ENCODE measurements at regions not wholly inside any gene's neighbourhood (a gene's known extent, or its start where the extent isn't known, plus 50 kb on each side); places are given as distances from the start of the nearest gene placed in this dataset.
"Not testable (repeated sequence)": the region's sequence is repeated elsewhere in the genome, so short reads cannot be mapped to it uniquely, and the experiment has no call there.

GRCh38 chr16:79843631-79844043, 243.1 kb upstream of the MAF start:
- intact Hi-C loops (cut with DNase I): no loop called here

GRCh38 chr16:79843145-79843544, 242.6 kb upstream of the MAF start:
- intact Hi-C loops (cut with DNase I): no loop called here

More at GRCh38 chr16:79843631-79844043, 243.1 kb upstream of the MAF start:
- DNase-seq (ENCODE audit: low spot score): no peak

GRCh38 chr16:79842197-79842596, 241.7 kb upstream of the MAF start:
- no peak for DNase-seq (ENCODE audit: low spot score)
- intact Hi-C loops (cut with DNase I): no loop called here

More at GRCh38 chr16:79843145-79843544, 242.6 kb upstream of the MAF start:
- no peak for DNase-seq (ENCODE audit: low spot score)

- intact Hi-C loops (cut with DNase I): no loop called here
- DNase-seq (ENCODE audit: low spot score): no peak
Observed at GRCh38 chr16:79839466-79840341, 239.2 kb upstream of the MAF start.

- no peak for DNase-seq (ENCODE audit: low spot score)
- intact Hi-C loops (cut with DNase I): no loop called here
Observed at GRCh38 chr16:79838496-79839259, 238.1 kb upstream of the MAF start.

DNA sequence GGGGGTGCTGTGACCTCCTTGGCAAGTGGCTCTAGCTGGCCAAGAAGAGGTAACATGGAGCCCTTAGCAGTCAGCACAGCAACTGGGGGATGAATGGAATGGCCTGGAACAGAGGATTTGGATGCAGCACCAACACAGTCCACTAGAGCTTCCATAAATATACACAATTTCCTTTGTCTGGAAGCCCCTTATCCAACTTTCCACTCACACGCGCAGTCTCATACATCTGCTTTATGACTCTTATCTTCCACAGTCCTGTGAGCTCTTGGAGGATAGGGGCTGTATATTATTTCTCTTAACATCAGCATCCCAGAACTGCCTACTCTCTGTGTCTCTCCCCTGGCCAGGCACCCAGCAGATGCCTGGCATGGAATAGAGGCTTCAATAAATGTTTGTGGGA, 235.6 kb upstream of the MAF start:
- intact Hi-C loops (cut with DNase I): no loop called here
- DNase-seq (ENCODE audit: low spot score): no peak

DNA sequence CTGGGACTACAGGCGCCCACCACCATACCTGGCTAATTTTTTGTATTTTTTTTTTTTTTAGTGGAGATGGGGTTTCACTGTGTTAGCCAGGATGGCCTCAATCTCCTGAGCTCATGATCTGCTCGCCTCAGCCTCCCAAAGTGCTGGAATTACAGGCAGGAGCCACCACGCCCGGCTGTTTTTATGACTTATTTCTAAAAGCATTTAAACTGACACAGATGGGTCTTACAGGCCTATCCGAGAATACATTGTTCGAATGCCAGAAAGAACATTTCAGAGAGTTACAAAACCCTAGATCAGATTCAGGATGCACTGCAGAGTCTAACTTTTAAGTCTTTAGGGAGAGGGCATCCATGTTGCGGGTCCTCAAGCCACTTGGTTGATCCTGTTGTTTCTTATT, 234.7 kb upstream of the MAF start:
- intact Hi-C loops (cut with DNase I): no loop called here
- DNase-seq (ENCODE audit: low spot score): no peak

DNA sequence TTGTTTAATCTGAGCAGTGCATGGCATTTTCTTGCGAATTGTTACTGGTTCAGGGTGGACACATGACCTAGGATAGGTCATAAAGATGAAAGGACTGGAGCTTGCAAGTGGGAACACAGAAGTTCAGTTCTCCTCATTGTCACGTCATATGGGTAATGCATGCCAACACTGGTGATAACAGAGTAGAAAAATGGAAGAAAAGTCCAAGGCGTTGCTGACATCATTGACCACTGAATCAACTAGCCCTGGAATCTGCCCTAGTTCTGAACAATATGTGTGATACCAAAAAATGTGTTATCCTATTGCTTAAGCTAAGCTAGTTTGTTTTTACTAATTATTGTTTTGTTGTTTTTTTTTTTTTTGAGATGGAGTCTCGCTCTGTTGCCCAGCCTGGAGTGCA, 234.2 kb upstream of the MAF start:
- intact Hi-C loops (cut with DNase I): no loop called here
- DNase-seq (ENCODE audit: low spot score): no peak

DNA sequence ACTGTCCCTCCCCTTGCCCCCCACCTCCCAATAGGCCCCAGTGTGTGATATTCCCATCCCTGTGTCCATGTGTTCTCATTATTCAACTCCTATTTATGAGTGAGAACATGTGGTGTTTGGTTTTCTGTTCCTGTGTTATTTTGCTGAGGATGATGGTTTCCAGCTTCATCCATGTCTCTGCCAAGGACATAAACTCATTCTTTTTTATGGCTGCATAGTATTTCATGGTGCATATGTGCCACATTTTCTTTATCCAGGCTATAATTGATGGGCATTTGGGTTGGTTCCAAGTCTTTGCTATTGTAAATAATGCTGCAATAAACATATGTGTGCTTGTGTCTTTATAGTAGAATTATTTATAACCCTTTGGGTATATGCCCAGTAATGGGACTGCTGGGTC, 233.5 kb upstream of the MAF start:
- DNase-seq (ENCODE audit: low spot score); intact Hi-C loops (cut with DNase I): not testable (repeated sequence)

DNA sequence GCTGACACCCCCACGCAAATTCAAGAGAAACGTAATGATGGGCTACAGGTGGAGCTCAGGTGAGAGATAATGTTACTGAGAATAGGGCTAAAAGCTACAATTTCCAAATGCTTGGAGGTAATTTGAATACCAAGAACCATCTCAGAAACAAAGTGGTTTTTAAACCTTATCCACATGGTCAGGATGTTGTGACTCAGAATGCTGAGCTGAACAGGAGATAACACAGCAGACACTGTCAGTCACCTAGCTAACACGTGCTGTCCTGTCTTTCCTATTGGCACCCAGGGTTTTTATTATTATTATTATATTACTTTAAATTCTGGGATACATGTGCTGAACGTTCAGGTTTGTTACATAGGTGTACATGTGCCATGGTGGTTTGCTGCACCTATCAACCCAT, 233.0 kb upstream of the MAF start:
- intact Hi-C loops (cut with DNase I): no loop called here
- DNase-seq (ENCODE audit: low spot score): no peak

DNA sequence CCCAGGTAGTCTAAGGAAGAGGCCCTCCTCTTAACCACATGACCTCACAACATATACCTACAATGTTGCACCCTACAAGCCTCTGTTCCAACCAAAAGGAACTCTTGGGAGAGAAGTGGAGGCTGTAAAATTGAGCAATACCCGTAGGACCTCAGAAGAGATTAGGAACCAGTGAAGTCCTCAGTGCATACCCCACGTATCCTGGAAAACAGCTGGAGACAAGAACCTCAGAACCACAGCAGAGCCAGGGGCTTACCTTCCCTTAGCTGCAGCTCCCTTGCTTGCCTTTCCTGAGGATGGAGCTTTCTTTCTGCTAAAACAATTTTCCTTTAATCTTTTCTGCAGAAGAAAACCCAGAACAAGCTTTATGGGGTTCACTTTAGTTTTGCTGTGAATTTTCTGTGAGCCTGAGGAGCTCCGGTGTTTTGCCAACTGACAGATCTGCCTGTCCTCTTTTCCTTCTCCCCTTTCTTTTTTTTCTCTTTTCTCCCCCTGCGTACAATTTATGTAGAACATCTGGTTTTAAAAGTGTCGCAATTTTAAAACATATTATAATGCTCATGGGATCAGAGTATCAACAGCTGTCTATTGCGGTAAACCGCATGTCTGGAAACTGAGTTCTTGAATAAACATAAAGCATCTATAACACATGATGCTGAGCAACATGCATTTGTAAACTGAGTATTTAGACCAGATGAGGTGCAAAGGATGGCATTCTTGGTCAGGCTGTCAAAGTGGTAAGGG, 226.4 kb upstream of the MAF start:
- DNase-seq (ENCODE audit: low spot score): no peak
- intact Hi-C loops (cut with DNase I): no loop called here

DNA sequence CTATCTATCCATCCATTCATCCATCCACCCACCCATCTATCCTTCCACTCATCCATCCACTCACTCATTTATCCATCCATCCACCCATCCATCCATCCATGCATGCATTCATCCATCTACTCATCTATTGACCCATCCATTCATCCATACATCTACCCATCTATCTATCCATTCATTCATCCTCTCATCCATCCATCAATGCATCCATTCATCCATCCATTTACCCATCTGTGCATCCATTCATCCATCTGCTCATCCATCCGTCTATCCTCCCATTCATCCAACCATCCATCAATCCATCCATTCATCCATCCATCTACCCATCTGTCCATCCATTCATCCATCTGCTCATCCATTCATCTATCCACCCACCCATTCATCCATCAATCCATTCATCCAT, 224.5 kb upstream of the MAF start:
- intact Hi-C loops (cut with DNase I): no loop called here
- no peak for DNase-seq (ENCODE audit: low spot score)

GRCh38 chr16:79823639-79824038, 223.1 kb upstream of the MAF start:
- intact Hi-C loops (cut with DNase I): no loop called here
- no peak for DNase-seq (ENCODE audit: low spot score)

GRCh38 chr16:79821911-79822310, 221.4 kb upstream of the MAF start:
- intact Hi-C loops (cut with DNase I): no loop called here
- no peak for DNase-seq (ENCODE audit: low spot score)

GRCh38 chr16:79816081-79816497, 215.6 kb upstream of the MAF start:
- no peak for DNase-seq (ENCODE audit: low spot score)
- intact Hi-C loops (cut with DNase I): no loop called here

DNA sequence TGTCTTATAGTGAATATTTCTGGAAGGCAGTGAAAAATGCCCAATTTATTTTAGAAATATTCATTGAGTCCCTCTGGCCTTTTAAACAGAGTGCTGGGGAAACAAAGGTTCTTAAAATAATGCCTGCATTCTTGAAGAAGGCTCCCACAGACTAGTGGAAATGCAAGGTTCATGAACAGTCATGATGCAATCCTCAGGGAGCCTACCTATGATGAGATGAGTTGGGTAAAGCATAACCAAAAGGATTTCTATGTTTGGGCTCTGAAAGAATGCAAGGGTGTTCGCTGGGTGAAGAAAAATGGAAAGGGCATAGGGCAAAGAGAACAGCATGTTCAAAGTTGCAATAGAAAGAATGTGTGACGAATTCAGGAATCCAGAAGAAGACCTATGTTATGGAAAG, 214.5 kb upstream of the MAF start:
- DNase-seq (ENCODE audit: low spot score): no peak
- intact Hi-C loops (cut with DNase I): no loop called here

GRCh38 chr16:79814124-79814523, 213.6 kb upstream of the MAF start:
- intact Hi-C loops (cut with DNase I): no loop called here
- no peak for DNase-seq (ENCODE audit: low spot score)

DNA sequence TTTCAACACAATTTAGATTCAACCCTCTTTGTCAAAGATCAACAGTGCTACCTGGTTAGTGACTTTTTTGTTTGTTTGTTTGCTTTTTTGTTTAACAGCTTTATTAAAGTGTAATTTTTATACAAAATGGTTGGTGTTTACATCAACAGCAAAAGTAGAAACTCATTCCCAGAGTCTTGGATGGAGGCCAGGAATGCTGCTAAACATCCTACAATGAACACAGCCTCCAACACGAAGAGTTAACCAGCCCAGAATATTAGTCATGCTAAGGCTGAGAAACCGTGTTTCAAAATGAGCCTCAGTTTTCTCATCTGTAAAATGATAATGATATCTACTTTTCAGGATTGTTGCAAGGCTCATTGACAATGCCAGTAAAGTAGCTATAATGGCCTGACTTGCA, 211.0 kb upstream of the MAF start:
- no peak for DNase-seq (ENCODE audit: low spot score)
- intact Hi-C loops (cut with DNase I): no loop called here

- intact Hi-C loops (cut with DNase I): no loop called here
- DNase-seq (ENCODE audit: low spot score): no peak
Observed at GRCh38 chr16:79810449-79811189, 210.1 kb upstream of the MAF start.

DNA sequence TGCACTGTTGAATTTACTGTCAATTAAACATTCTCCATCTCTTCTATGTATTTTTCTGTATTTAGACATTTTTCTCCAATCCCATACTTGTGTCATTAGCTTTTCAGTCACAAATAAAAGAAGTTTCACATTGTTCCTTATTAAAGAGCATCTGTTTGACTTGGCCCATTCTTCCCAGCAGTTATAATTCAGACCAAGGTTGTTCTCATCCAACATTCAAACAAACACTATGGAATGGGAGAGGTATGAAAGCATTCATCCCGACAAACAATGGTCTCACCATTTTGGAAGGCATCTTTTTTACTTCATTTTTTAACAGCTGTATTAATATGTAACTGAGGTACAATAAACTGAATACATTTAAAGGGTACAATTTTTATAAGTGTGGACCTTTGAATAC, 208.8 kb upstream of the MAF start:
- DNase-seq (ENCODE audit: low spot score): no peak
- intact Hi-C loops (cut with DNase I): no loop called here

All from cardiac septum (tissue), 1 donor.